ENCODE measurements at regions not wholly inside any gene's neighbourhood (a gene's known extent, or its start where the extent isn't known, plus 50 kb on each side); places are given as distances from the start of the nearest gene placed in this dataset.
"Not testable (repeated sequence)": the region's sequence is repeated elsewhere in the genome, so short reads cannot be mapped to it uniquely, and the experiment has no call there.

DNA sequence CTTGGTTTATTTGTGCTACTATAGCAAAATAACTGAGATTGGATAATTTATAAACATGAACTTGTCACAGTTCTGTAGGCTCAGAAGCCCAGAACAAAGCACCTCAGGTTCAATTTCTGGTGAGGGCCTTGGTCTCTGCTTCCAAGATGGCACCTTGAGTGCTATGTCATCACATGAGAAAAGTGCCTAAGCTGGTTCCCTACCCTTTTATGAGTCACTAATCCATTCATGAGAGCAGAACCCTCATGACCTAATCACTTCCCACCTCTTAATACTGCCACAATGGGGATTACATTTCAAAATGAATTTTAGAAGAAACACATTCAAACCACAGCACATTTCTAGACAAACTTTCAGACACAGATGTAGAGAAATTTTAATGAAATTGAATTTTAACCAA, 98.2 kb upstream of the PRSS3 start:
- H2AFZ ChIP-seq (ENCODE audit: low read depth, low read length, severe bottlenecking): no peak overlapping the region
- no peaks in the 10 kb centered on the region for H3F3A ChIP-seq (ENCODE audit: insufficient read depth)
- no peak overlapping the region for H3K27ac ChIP-seq (ENCODE audit: low read depth, low read length)
- no peak for TF ChIP-seq EZH2phosphoT487 (conservative IDR thresholded peaks at IDR 0.05; ENCODE audit: low read length)
- no peak for TF ChIP-seq CTCF (IDR thresholded peaks at IDR 0.05; ENCODE audit: insufficient read depth, low read length, poor library complexity, severe bottlenecking)
- H3K27me3 ChIP-seq (ENCODE audit: low read length): no peaks in the 10 kb centered on the region
- H3K79me2 ChIP-seq (ENCODE audit: insufficient read depth, low read length): no peaks in the 10 kb centered on the region
- H4K20me1 ChIP-seq (ENCODE audit: low read depth, low read length): no peaks in the 10 kb centered on the region
- no peak overlapping the region for H3K4me2 ChIP-seq (ENCODE audit: low read depth, low read length, poor library complexity, severe bottlenecking)
- H3K4me3 ChIP-seq (ENCODE audit: insufficient read depth, low read length, poor library complexity, severe bottlenecking): no peak overlapping the region
- no peaks in the 10 kb centered on the region for H3K9me2 ChIP-seq (replicated peaks; ENCODE audit: insufficient read depth, low read length)
- no peak overlapping the region for H3K9ac ChIP-seq (ENCODE audit: low read length)
- no peaks in the 10 kb centered on the region for H3K36me3 ChIP-seq (ENCODE audit: low read length)
- no peaks in the 10 kb centered on the region for H3K9me3 ChIP-seq (ENCODE audit: insufficient read depth, low read length)

- no peaks in the 10 kb centered on the region for H3K9me2 ChIP-seq (replicated peaks; ENCODE audit: insufficient read depth, low read length)
- H3K9me3 ChIP-seq (ENCODE audit: insufficient read depth, low read length): no peaks in the 10 kb centered on the region
- no peak overlapping the region for H3K4me2 ChIP-seq (ENCODE audit: low read depth, low read length, poor library complexity, severe bottlenecking)
- H3K4me3 ChIP-seq (ENCODE audit: insufficient read depth, low read length, poor library complexity, severe bottlenecking): no peak overlapping the region
- TF ChIP-seq CTCF (IDR thresholded peaks at IDR 0.05; ENCODE audit: insufficient read depth, low read length, poor library complexity, severe bottlenecking) (no peak), EZH2phosphoT487 (conservative IDR thresholded peaks at IDR 0.05; ENCODE audit: low read length) (no peak)
- H2AFZ ChIP-seq (ENCODE audit: low read depth, low read length, severe bottlenecking): no peak overlapping the region
- no peaks in the 10 kb centered on the region for H3F3A ChIP-seq (ENCODE audit: insufficient read depth)
- no peak overlapping the region for H3K27ac ChIP-seq (ENCODE audit: low read depth, low read length)
- no peak overlapping the region for H3K9ac ChIP-seq (ENCODE audit: low read length)
- H4K20me1 ChIP-seq (ENCODE audit: low read depth, low read length): no peaks in the 10 kb centered on the region
- H3K27me3 ChIP-seq (ENCODE audit: low read length): no peaks in the 10 kb centered on the region
- H3K79me2 ChIP-seq (ENCODE audit: insufficient read depth, low read length): no peaks in the 10 kb centered on the region
- H3K36me3 ChIP-seq (ENCODE audit: low read length): no peaks in the 10 kb centered on the region
Observed at GRCh38 chr9:33698267-33698666, 97.1 kb upstream of the PRSS3 start.

GRCh38 chr9:33700940-33701339, 94.4 kb upstream of the PRSS3 start:
- not testable (repeated sequence) for H3K36me3 ChIP-seq (ENCODE audit: low read length); H3K9ac ChIP-seq (ENCODE audit: low read length)

DNA sequence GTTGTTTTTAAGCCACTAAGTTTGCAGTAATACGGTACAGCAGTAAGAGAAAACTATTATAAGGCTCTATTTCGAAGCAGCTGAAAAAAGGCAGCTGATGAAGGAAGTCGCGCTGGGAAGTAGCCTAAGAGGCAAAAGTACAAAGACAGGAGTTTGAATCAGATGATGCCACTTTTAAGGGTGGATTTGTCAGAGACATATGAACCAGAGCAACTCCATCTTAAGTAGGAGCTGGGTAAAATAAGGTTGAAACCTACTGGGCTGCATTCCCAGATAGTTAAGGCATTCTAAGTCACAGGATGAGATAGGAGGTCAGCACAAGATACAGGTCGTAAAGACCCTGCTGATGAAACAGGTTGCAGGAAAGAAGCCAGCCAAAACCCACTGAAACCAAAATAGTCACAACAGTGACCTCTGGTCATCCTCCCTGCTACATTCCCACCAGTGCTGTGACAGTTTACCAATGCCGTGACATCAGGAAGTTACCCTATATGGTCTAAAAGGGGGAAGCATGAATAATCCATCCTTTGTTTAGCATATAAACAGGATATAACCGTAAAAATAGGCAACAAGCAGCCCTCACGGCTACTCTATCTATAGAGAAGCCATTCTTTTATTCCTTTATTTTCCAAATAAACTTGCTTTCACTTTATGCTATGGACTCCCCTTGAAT, 91.8 kb upstream of the PRSS3 start:
- Histone ChIP-seq H3K9me2 (replicated peaks; ENCODE audit: insufficient read depth, low read length) (no peaks in the 10 kb centered on the region), H3F3A (ENCODE audit: insufficient read depth) (no peaks in the 10 kb centered on the region), H3K4me2 (ENCODE audit: low read depth, low read length, poor library complexity, severe bottlenecking) (no peak overlapping the region), H3K9ac (ENCODE audit: low read length) (no peak overlapping the region), H3K9me3 (ENCODE audit: insufficient read depth, low read length) (peaks cover 9% of the 10 kb centered on the region; the same call in 1 of the 2 replicates), H3K79me2 (ENCODE audit: insufficient read depth, low read length) (no peaks in the 10 kb centered on the region), H3K27me3 (ENCODE audit: low read length) (no peaks in the 10 kb centered on the region), H3K4me3 (ENCODE audit: insufficient read depth, low read length, poor library complexity, severe bottlenecking) (no peak overlapping the region), H3K36me3 (ENCODE audit: low read length) (no peaks in the 10 kb centered on the region), H3K27ac (ENCODE audit: low read depth, low read length) (no peak overlapping the region), H2AFZ (ENCODE audit: low read depth, low read length, severe bottlenecking) (no peak overlapping the region), H4K20me1 (ENCODE audit: low read depth, low read length) (no peaks in the 10 kb centered on the region)
- TF ChIP-seq CTCF (IDR thresholded peaks at IDR 0.05; ENCODE audit: insufficient read depth, low read length, poor library complexity, severe bottlenecking): no peak
- no peak for TF ChIP-seq EZH2phosphoT487 (conservative IDR thresholded peaks at IDR 0.05; ENCODE audit: low read length)

More at GRCh38 chr9:33700940-33701339, 94.4 kb upstream of the PRSS3 start:
- H4K20me1 ChIP-seq (ENCODE audit: low read depth, low read length); H3K79me2 ChIP-seq (ENCODE audit: insufficient read depth, low read length); H3K9me3 ChIP-seq (ENCODE audit: insufficient read depth, low read length); H3K9me2 ChIP-seq (replicated peaks; ENCODE audit: insufficient read depth, low read length); H2AFZ ChIP-seq (ENCODE audit: low read depth, low read length, severe bottlenecking); H3K27me3 ChIP-seq (ENCODE audit: low read length); H3K4me3 ChIP-seq (ENCODE audit: insufficient read depth, low read length, poor library complexity, severe bottlenecking); H3K27ac ChIP-seq (ENCODE audit: low read depth, low read length); H3F3A ChIP-seq (ENCODE audit: insufficient read depth); H3K4me2 ChIP-seq (ENCODE audit: low read depth, low read length, poor library complexity, severe bottlenecking): not testable (repeated sequence)

DNA sequence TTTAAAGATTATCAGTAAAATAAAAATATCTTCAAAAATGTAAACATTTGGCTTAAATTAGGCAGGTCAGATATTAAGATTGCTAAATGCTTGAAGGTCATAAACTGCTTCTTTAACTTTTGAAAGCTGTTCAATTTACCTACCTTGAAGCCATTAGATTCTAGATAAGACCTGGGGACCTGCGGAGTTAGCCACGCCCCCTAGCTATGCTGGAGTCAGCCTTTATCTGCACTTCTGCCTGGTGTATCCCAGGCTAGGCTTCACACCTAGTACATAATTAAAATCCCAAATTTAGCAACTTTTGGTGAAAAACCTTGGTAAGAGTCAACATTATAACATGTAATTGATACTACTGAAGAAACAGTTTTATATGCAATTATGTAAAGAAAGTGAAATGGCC, 89.9 kb upstream of the PRSS3 start:
- H4K20me1 ChIP-seq (ENCODE audit: low read depth, low read length); H3K79me2 ChIP-seq (ENCODE audit: insufficient read depth, low read length); H3K27me3 ChIP-seq (ENCODE audit: low read length); H3K9me2 ChIP-seq (replicated peaks; ENCODE audit: insufficient read depth, low read length); H3K4me3 ChIP-seq (ENCODE audit: insufficient read depth, low read length, poor library complexity, severe bottlenecking); H3K9me3 ChIP-seq (ENCODE audit: insufficient read depth, low read length); H3K9ac ChIP-seq (ENCODE audit: low read length); H3F3A ChIP-seq (ENCODE audit: insufficient read depth); H3K27ac ChIP-seq (ENCODE audit: low read depth, low read length); H3K4me2 ChIP-seq (ENCODE audit: low read depth, low read length, poor library complexity, severe bottlenecking); H3K36me3 ChIP-seq (ENCODE audit: low read length); H2AFZ ChIP-seq (ENCODE audit: low read depth, low read length, severe bottlenecking): not testable (repeated sequence)
